ENCODE measurements at regions not wholly inside any gene's neighbourhood (a gene's known extent, or its start where the extent isn't known, plus 50 kb on each side); places are given as distances from the start of the nearest gene placed in this dataset.
A peak's percentile ranks its signal among the peaks of the same experiment; 100 is the strongest.

GRCh38 chr12:63298386-63298930, 147.5 kb upstream of the AVPR1A start:
- intact Hi-C loops (cut with DNase I; ENCODE audit: low total_unique reads) = no loop called here
- Histone ChIP-seq H3K9me3 (no peaks in the 10 kb centered on the region), H3K36me3 (no peaks in the 10 kb centered on the region), H3K4me1 (no peaks in the 10 kb centered on the region), H3K27me3 (no peaks in the 10 kb centered on the region), H3K4me3 (no peak overlapping the region), H3K27ac (no peak overlapping the region)
- in situ Hi-C loops (cut with MboI; ENCODE audit: low pct_ligation_motif_present in 1 of 4, low pct_unique_long_range_greater_than_20kb in 1 of 4, low sequenced_read_pairs in 3 of 4) = no loop called here
- WGBS, 2 donors (ENCODE audit: low coverage in 1 of 2) = 41 to 42% methylated on average over 2 of the region's 2 CpGs
- TF ChIP-seq CTCF (IDR thresholded peaks at IDR 0.05) = no peak
- no peak for TF ChIP-seq EP300 (IDR thresholded peaks at IDR 0.05; ENCODE audit: low read depth)
- TF ChIP-seq POLR2A (IDR thresholded peaks at IDR 0.05) = no peak
- TF ChIP-seq POLR2AphosphoS5 (IDR thresholded peaks at IDR 0.05) = no peak
- DNase-seq = no peak

- DNase-seq = no peak
- TF ChIP-seq EP300 (IDR thresholded peaks at IDR 0.05; ENCODE audit: low read depth) (no peak), POLR2AphosphoS5 (IDR thresholded peaks at IDR 0.05) (no peak), CTCF (IDR thresholded peaks at IDR 0.05) (no peak), POLR2A (IDR thresholded peaks at IDR 0.05) (no peak)
- Histone ChIP-seq H3K27ac (no peak overlapping the region), H3K4me1 (no peaks in the 10 kb centered on the region), H3K4me3 (no peak overlapping the region), H3K36me3 (no peaks in the 10 kb centered on the region), H3K9me3 (no peaks in the 10 kb centered on the region), H3K27me3 (no peaks in the 10 kb centered on the region)
- intact Hi-C loops (cut with DNase I; ENCODE audit: low total_unique reads) = no loop called here
- 25 to 33% methylated on average over 1 of the region's 1 CpG for WGBS, 2 donors (ENCODE audit: low coverage in 1 of 2)
- in situ Hi-C loops (cut with MboI; ENCODE audit: low pct_ligation_motif_present in 1 of 4, low pct_unique_long_range_greater_than_20kb in 1 of 4, low sequenced_read_pairs in 3 of 4) = no loop called here
These were observed 143.3 kb upstream of the AVPR1A start for GRCh38 chr12:63294327-63294632.

GRCh38 chr12:63292471-63293221, 141.6 kb upstream of the AVPR1A start:
- no peak overlapping the region for H3K27ac ChIP-seq
- TF ChIP-seq EP300 (IDR thresholded peaks at IDR 0.05; ENCODE audit: low read depth) = no peak
- no peak for TF ChIP-seq CTCF (IDR thresholded peaks at IDR 0.05)
- TF ChIP-seq POLR2A (IDR thresholded peaks at IDR 0.05) = no peak
- no peak for TF ChIP-seq POLR2AphosphoS5 (IDR thresholded peaks at IDR 0.05)
- WGBS, 2 donors (ENCODE audit: low coverage in 1 of 2) = 43 to 47% methylated on average over 1 to 2 of the region's 2 CpGs
- H3K4me1 ChIP-seq = no peaks in the 10 kb centered on the region
- no peak for DNase-seq
- intact Hi-C loops (cut with DNase I; ENCODE audit: low total_unique reads) = no loop called here
- H3K27me3 ChIP-seq = no peaks in the 10 kb centered on the region
- in situ Hi-C loops (cut with MboI; ENCODE audit: low pct_ligation_motif_present in 1 of 4, low pct_unique_long_range_greater_than_20kb in 1 of 4, low sequenced_read_pairs in 3 of 4) = no loop called here
- H3K9me3 ChIP-seq = no peaks in the 10 kb centered on the region
- no peaks in the 10 kb centered on the region for H3K36me3 ChIP-seq
- H3K4me3 ChIP-seq = no peak overlapping the region

- H3K9me3 ChIP-seq = no peaks in the 10 kb centered on the region
- no peak overlapping the region for H3K4me3 ChIP-seq
- in situ Hi-C loops (cut with MboI; ENCODE audit: low pct_ligation_motif_present in 1 of 4, low pct_unique_long_range_greater_than_20kb in 1 of 4, low sequenced_read_pairs in 3 of 4) (no loop called here), intact Hi-C loops (cut with DNase I; ENCODE audit: low total_unique reads) (no loop called here)
- no peaks in the 10 kb centered on the region for H3K27me3 ChIP-seq
- H3K36me3 ChIP-seq = no peaks in the 10 kb centered on the region
- H3K4me1 ChIP-seq = no peaks in the 10 kb centered on the region
- DNase-seq = no peak
- WGBS, 2 donors (ENCODE audit: low coverage in 1 of 2) = 40 to 52% methylated on average over 4 of the region's 4 CpGs
- TF ChIP-seq POLR2AphosphoS5 (IDR thresholded peaks at IDR 0.05) (no peak), CTCF (IDR thresholded peaks at IDR 0.05) (peak in 3 of 5 experiments; percentile 12 to 52 (median 22))
- no peak overlapping the region for H3K27ac ChIP-seq
These were observed 125.8 kb upstream of the AVPR1A start for GRCh38 chr12:63276537-63277365.

All from transverse colon (tissue), 4 donors.